GM18951 (cell line): ENCODE measurements at regions not wholly inside any gene's neighbourhood (a gene's known extent, or its start where the extent isn't known, plus 50 kb on each side); places are given as distances from the start of the nearest gene placed in this dataset.
"Not testable (repeated sequence)": the region's sequence is repeated elsewhere in the genome, so short reads cannot be mapped to it uniquely, and the experiment has no call there.

Experiments
- POLR2A ChIP-seq: IDR thresholded peaks from 4 replicates; pipeline ENCODE4 v1.6.1; 2011; ENCODE audit warnings: mild to moderate bottlenecking; ENCODE audit not compliant: insufficient read length, insufficient read depth; ENCODE audit errors: extremely low read depth
- in situ Hi-C: fragments of 300-500 bp; cut with MboI; formaldehyde crosslinking; loops from one replicate; pipeline ENCODE4 v1.12.0; 2022; ENCODE audit warnings: low sequenced_read_pairs, mixed read lengths, inconsistent platforms; ENCODE audit not compliant: unreplicated experiment

- TF ChIP-seq POLR2A, result no peak
- in situ Hi-C loops, result no loop called here
Observed at GRCh38 chr6:164101859-164102258, 687.3 kb downstream of the QKI start.

DNA sequence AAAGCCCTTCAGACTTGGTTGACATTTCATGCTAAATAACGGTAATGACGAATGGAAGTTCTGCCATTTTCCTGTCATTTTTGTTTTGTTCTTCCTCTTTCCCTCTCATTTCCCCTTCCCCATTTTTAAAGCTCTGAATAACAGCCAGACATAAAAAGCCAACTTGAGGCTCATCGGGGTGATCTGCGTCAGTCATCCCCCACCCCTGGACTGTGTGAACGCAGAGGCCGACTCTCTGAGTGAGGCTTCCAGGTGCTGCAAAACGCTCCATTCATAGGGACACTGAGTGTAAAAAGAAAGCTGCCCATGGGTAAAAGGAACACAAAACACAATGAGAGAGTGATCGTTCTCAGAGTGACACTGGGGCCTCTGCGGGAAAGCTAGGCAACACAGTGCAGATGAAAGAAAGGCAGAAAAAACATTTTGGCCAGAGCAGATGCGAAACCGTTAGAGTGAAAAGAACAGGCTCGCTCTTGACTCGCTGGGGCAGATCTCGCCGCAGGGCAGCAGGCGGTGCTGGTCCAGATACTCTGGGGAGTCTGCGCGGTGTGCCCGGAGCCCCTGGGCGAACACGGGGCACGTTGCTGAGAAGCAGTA, 684.8 kb downstream of the QKI start:
- in situ Hi-C loops, result no loop called here

DNA sequence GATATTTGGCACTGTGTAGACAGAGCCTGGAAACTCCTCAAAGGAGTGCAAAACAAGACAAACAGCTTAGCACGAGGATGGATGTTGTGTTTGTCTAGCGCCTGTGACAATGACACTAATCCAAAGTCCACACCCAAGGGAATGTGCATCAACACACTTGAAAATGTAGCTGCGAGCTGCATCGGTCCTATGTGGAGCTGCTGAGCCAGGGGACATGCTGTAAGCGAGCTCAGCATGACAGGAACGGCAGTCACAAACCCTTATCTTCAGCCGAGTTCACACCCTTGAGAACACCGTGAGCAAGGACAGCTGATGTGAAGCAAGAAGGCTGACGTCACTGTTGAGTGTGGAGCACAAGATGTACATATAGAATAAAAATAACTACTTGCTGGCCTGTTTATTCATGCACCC, 684.3 kb downstream of the QKI start:
- no peak for TF ChIP-seq POLR2A
- in situ Hi-C loops, result no loop called here

More for the DNA sequence above, 684.8 kb downstream of the QKI start:
- no peak for TF ChIP-seq POLR2A

GRCh38 chr6:164097551-164098398, 683.3 kb downstream of the QKI start:
- no peak for TF ChIP-seq POLR2A

DNA sequence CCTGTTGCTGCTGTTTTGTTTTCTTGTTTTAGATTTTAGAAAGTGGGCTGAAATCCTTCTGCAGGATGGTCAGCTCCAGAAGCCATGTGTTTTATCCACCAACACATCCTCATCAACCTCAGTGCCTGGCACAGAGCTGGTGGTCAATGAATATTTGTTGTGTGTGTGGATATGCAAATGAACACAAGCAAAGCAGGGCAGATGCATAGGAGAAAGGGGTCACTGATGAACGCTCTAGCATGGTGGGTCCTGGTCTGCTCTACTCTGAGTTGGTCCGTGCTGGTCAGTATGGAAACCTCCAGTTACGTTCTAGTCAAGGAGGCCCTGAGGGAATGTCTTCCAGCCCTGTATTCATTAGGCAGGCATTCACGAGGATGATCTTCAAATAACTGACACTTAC, 682.5 kb downstream of the QKI start:
- in situ Hi-C loops, result no loop called here
- TF ChIP-seq POLR2A, result no peak

More at GRCh38 chr6:164097551-164098398, 683.3 kb downstream of the QKI start:
- in situ Hi-C loops, result no loop called here

DNA sequence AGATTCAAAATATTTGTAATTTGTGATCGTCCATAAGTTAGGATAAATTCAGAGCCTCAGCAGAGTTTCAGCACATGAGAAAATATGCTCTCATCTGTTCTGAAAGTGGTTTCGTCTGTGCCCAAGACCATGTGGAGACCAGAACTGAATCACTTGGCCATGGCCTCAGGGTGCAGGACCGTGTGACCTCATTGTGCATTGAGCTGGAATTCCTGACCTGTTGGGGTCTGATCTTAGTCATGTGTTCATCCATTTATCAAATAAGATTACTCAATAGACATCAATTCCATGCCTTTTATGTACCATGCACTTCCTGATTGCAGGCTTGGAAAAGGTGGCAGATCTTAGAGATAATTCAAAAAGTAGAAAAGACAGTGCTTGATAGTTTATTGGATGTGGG, 680.5 kb downstream of the QKI start:
- in situ Hi-C loops, result no loop called here
- TF ChIP-seq POLR2A, result no peak

DNA sequence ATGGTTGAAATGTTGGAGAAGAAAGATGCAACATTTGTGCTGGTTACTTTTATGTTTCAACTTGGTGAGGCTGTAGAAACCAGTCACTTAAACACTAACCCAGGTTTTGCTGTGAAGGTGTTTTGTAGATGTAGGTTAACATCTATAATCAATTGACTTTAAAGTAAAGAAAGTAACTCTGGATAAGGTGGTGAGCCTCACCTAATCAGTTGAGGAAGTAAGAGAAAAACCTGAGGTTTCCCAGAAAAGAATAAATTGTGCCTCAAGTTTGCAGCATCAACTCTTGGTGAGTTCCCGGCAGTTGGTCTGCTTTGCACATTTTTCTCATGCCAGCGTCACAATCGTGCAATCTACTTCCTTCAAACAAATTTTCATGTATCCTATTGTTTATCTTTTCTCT, 673.4 kb downstream of the QKI start:
- in situ Hi-C loops, result no loop called here
- TF ChIP-seq POLR2A, result no peak

GRCh38 chr6:164087211-164087610, 672.7 kb downstream of the QKI start:
- in situ Hi-C loops, result no loop called here
- no peak for TF ChIP-seq POLR2A

- TF ChIP-seq POLR2A, result no peak
- in situ Hi-C loops, result no loop called here
Observed at GRCh38 chr6:164086076-164086887, 671.8 kb downstream of the QKI start.

- in situ Hi-C loops, result no loop called here
- TF ChIP-seq POLR2A, result no peak
Observed at GRCh38 chr6:164085091-164086075, 670.9 kb downstream of the QKI start.

GRCh38 chr6:164079275-164079600, 664.7 kb downstream of the QKI start:
- in situ Hi-C loops, result no loop called here
- TF ChIP-seq POLR2A, result no peak

- TF ChIP-seq POLR2A, result no peak
- in situ Hi-C loops, result no loop called here
Observed at GRCh38 chr6:164078532-164079274, 664.2 kb downstream of the QKI start.

DNA sequence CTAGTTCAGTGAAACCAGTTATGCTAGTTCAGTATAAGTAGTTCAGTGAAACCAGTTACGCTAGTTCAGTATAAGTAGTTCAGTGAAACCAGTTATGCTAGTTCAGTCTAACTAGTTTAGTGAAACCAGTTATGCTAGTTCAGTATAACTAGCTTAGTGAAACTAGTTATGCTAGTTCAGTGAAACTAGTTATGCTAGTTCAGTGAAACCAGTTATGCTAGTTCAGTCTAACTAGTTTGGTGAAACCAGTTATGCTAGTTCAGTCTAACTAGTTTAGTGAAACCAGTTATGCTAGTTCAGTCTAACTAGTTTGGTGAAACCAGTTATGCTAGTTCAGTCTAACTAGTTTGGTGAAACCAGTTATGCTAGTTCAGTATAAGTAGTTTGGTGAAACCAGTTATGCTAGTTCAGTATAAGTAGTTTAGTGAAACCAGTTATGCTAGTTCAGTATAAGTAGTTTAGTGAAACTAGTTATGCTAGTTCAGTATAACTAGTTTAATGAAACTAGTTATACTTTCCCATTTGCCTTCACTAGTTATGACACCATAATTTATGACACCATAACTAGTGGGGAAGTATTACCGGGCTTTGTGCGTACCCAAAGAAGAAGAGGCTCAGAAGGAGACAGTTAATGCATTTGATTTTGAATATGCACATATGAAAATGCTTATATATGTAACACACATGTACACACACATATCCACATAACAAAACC, 662.5 kb downstream of the QKI start:
- in situ Hi-C loops, result not testable (repeated sequence)
